Panc1 (cell line): ENCODE measurements at regions not wholly inside any gene's neighbourhood (a gene's known extent, or its start where the extent isn't known, plus 50 kb on each side); places are given as distances from the start of the nearest gene placed in this dataset.

Experiments used
- ATAC-seq: fragments of 200-7000 bp; cut with Tn5 transposase; 2 replicates; pipeline ENCODE4 v1.9.1; 2020; ENCODE audit warnings: mild to moderate bottlenecking, moderate library complexity
- BruUV-seq: library from RNA; stranded (reverse); fragments of 400-500 nt; replicated peaks from 2 replicates; lab custom pipeline; 2021; lab: Mats Ljungman, UMichigan
- CTCF ChIA-PET: fragments of 300-600 bp; sonication (Branson Sonifier 250); formaldehyde crosslinking; loops from one replicate; lab custom pipeline; 2022; ENCODE audit warnings: antibody characterized with exemption; lab: Charles Lee
- POLR2A ChIA-PET: fragments of 300-600 bp; sonication (Branson Sonifier 250); formaldehyde crosslinking; loops from one replicate; lab custom pipeline; 2022; ENCODE audit warnings: antibody characterized with exemption; lab: Charles Lee
- DNase-seq: peaks from one replicate; pipeline ENCODE4 v3.0.0-alpha.2; 2010; ENCODE audit warnings: low read depth, low spot score
- H3K27ac ChIP-seq: 2 replicates; pipeline ENCODE4 v1.5.1; 2011; ENCODE audit warnings: mild to moderate bottlenecking, low read length, inconsistent platforms
- H3K27me3 ChIP-seq: fragments of 200-500 bp; sonication (Bioruptor generic); 2 replicates; pipeline ENCODE4 v1.6.0; 2014; ENCODE audit warnings: low read length, inconsistent platforms; ENCODE audit not compliant: control insufficient read depth, insufficient read depth
- H3K36me3 ChIP-seq: fragments of 200-500 bp; sonication (Bioruptor generic); 2 replicates; pipeline ENCODE4 v1.5.1; 2014; ENCODE audit warnings: inconsistent platforms, mild to moderate bottlenecking, low read length, moderate library complexity; ENCODE audit not compliant: control insufficient read depth, insufficient read depth
- H3K4me1 ChIP-seq: 2 replicates; pipeline ENCODE4 v1.5.1; 2011; ENCODE audit warnings: inconsistent platforms, mild to moderate bottlenecking, low read length, moderate library complexity; ENCODE audit not compliant: control insufficient read depth, insufficient read depth
- H3K4me3 ChIP-seq, 2 experiments: 2 replicates each; pipeline ENCODE4 v1.5.1; 2011 to 2012; ENCODE audit warnings: low read depth in 2 of 2, low read length in 2 of 2, mild to moderate bottlenecking in 2 of 2, inconsistent platforms in 1 of 2, moderate library complexity in 1 of 2
- H3K9me3 ChIP-seq: fragments of 200-500 bp; sonication (Bioruptor generic); 2 replicates; pipeline ENCODE4 v1.5.1; 2014; ENCODE audit warnings: low read depth, mild to moderate bottlenecking, inconsistent platforms, low read length, moderate library complexity; ENCODE audit not compliant: control insufficient read depth, insufficient read depth
- POLR2AphosphoS5 ChIP-seq: IDR thresholded peaks from 2 replicates; pipeline ENCODE4 v1.6.1; 2012; ENCODE audit warnings: mild to moderate bottlenecking, low read depth, low read length, moderate library complexity
- SIN3A ChIP-seq: IDR thresholded peaks from 2 replicates; pipeline ENCODE4 v1.6.1; 2012; ENCODE audit warnings: low read depth, mild to moderate bottlenecking, low read length, moderate library complexity, borderline replicate concordance; ENCODE audit not compliant: insufficient read depth
- TCF7L2 ChIP-seq: IDR thresholded peaks from 2 replicates; pipeline ENCODE4 v1.6.1; 2011; ENCODE audit warnings: mild to moderate bottlenecking, low read depth, low read length, inconsistent platforms
- in situ Hi-C: cut with HindIII; loops from 2 replicates; pipeline ENCODE4 v1.10.0; 2016; ENCODE audit warnings: low sequenced_read_pairs, low pct_unique_long_range_greater_than_20kb
- intact Hi-C: fragments of 100-400 bp; cut with micrococcal nuclease; formaldehyde crosslinking; loops from one replicate; pipeline ENCODE4 v1.10.0; 2022; ENCODE audit not compliant: unreplicated experiment
- TF ChIP-seq, protein P1 (sequence below), 2 experiments: IDR thresholded peaks; 2 replicates each; pipeline ENCODE4 v1.6.1; 2011 to 2012; ENCODE audit warnings: low read depth in 2 of 2, control low read depth in 1 of 2, low read length in 1 of 2, mild to moderate bottlenecking in 1 of 2, moderate library complexity in 1 of 2; ENCODE audit not compliant: insufficient read depth in 1 of 2
- TF ChIP-seq, protein P2 (sequence below): fragments of 450-650 bp; IDR thresholded peaks from 2 replicates; pipeline ENCODE4 v1.5.1; 2017; ENCODE audit warnings: mild to moderate bottlenecking

DNA sequence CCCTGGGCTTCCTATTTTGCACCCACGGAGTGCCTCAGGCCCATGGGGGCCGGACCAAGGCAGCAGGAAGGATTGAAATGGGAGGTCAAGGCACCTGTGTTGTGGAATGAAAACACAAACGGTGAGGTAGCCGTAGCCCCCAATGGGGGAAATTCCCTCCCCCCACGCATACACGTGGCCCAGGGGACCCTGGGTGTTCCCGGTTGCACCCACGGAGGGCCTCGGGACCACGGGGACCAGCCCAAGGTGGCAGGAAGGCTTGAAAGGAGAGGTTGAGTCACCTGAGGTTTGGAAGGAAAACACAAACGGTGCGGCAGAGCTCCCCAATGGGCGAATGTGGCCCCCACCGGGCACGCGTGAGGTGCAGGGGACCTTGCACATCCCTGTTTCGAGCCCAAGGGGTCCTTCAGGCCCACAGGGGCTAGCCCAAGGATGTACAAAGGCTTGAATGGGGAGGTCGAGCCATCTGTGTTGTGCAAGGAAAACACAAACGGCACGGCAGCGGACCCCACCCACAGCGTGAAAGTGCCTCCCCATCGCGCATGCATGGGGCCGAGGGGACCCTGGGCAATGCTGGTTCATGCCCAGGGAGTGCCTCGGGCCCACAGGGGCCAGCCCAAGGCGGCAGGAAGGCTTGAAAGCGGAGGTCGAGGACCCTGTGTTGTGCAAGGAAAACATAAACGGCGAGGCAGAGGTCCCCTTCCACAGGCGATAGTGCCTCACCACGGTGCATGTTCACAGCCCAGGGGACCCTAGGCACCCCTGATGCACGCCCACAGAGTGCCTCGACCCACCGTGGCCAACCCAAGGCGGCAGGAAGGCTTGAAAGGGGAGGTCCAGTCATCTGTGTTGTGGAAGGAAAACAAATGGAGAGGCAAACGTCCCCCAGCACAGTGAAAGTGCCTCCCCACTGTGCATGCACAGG, 376.7 kb downstream of the ALG10 start:
- TF ChIP-seq, protein P1, sequence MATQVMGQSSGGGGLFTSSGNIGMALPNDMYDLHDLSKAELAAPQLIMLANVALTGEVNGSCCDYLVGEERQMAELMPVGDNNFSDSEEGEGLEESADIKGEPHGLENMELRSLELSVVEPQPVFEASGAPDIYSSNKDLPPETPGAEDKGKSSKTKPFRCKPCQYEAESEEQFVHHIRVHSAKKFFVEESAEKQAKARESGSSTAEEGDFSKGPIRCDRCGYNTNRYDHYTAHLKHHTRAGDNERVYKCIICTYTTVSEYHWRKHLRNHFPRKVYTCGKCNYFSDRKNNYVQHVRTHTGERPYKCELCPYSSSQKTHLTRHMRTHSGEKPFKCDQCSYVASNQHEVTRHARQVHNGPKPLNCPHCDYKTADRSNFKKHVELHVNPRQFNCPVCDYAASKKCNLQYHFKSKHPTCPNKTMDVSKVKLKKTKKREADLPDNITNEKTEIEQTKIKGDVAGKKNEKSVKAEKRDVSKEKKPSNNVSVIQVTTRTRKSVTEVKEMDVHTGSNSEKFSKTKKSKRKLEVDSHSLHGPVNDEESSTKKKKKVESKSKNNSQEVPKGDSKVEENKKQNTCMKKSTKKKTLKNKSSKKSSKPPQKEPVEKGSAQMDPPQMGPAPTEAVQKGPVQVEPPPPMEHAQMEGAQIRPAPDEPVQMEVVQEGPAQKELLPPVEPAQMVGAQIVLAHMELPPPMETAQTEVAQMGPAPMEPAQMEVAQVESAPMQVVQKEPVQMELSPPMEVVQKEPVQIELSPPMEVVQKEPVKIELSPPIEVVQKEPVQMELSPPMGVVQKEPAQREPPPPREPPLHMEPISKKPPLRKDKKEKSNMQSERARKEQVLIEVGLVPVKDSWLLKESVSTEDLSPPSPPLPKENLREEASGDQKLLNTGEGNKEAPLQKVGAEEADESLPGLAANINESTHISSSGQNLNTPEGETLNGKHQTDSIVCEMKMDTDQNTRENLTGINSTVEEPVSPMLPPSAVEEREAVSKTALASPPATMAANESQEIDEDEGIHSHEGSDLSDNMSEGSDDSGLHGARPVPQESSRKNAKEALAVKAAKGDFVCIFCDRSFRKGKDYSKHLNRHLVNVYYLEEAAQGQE (IDR thresholded peaks at IDR 0.05; ENCODE audit: insufficient read depth in 1 of 2, low read depth in 2 of 2, low read length in 1 of 2) = no peak
- TF ChIP-seq POLR2AphosphoS5 (no peak), TCF7L2 (no peak), SIN3A (no peak)
- TF ChIP-seq, protein P2, sequence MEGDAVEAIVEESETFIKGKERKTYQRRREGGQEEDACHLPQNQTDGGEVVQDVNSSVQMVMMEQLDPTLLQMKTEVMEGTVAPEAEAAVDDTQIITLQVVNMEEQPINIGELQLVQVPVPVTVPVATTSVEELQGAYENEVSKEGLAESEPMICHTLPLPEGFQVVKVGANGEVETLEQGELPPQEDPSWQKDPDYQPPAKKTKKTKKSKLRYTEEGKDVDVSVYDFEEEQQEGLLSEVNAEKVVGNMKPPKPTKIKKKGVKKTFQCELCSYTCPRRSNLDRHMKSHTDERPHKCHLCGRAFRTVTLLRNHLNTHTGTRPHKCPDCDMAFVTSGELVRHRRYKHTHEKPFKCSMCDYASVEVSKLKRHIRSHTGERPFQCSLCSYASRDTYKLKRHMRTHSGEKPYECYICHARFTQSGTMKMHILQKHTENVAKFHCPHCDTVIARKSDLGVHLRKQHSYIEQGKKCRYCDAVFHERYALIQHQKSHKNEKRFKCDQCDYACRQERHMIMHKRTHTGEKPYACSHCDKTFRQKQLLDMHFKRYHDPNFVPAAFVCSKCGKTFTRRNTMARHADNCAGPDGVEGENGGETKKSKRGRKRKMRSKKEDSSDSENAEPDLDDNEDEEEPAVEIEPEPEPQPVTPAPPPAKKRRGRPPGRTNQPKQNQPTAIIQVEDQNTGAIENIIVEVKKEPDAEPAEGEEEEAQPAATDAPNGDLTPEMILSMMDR = no peak
- H3K4me3 ChIP-seq = no peak overlapping the region
- H3K4me1 ChIP-seq = no peaks in the 10 kb centered on the region
- no TSS peak for BruUV-seq
- H3K27me3 ChIP-seq = peaks cover 35% of the 10 kb centered on the region; the same call in 1 of the 2 replicates
- intact Hi-C loops (no loop called here), in situ Hi-C loops (no loop called here)
- DNase-seq (no peak), ATAC-seq (no peak)
- CTCF ChIA-PET = no interaction called here
- POLR2A ChIA-PET = no interaction called here
- H3K36me3 ChIP-seq = no peaks in the 10 kb centered on the region
- no peak overlapping the region for H3K27ac ChIP-seq
- H3K9me3 ChIP-seq = no peaks in the 10 kb centered on the region

DNA sequence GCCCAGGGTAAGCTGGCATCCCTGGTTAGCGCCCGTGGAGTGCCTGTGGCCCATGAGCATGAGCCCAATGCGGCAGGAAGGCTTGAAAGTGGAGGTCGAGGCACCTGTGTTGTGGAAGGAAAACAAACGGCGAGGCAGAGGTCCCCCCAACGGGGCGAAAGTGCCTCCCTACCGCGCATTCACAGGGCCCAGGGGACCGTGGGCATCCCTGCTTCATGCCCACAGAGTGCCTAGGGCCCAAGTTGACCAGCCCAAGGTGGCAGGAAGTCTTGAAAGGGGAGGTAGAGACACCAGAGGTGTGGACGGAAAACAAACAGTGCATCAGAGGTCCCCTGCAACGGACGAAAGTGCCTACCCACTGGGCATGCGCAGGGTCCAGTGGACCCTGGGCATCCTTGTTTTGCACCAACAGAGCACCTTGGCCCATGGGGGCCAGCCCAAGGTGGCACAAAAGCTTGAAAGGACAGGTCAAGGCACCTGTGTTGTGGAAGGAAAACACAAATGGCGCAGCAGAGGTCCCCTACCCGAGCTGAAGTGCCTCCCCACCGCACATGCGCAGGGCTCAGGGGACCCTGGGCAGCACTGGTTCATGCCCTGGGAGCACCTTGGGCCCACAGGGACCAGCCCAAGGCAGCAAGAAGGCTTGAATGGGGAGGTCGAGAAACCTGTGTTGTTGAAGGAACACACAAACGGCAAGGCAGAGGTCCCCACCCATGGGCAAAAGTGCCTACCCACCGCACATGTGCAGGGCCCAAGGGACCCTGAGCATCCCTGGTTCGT, 377.5 kb downstream of the ALG10 start:
- no TSS peak for BruUV-seq
- no peaks in the 10 kb centered on the region for H3K4me1 ChIP-seq
- H3K27ac ChIP-seq = no peak overlapping the region
- intact Hi-C loops (loop anchor here (10.0 kb wide), 1 partner anchor 225 kb away; no protein-coding TSS in a partner anchor), in situ Hi-C loops (no loop called here)
- CTCF ChIA-PET = no interaction called here
- POLR2A ChIA-PET = no interaction called here
- TF ChIP-seq, protein P2 = no peak
- no peak for TF ChIP-seq POLR2AphosphoS5
- TF ChIP-seq, protein P1 (IDR thresholded peaks at IDR 0.05; ENCODE audit: insufficient read depth in 1 of 2, low read depth in 2 of 2, low read length in 1 of 2) = no peak
- TF ChIP-seq SIN3A = no peak
- no peak for TF ChIP-seq TCF7L2
- DNase-seq = no peak
- H3K27me3 ChIP-seq = peaks cover 28% of the 10 kb centered on the region; the same call in 1 of the 2 replicates
- ATAC-seq = no peak
- no peak overlapping the region for H3K4me3 ChIP-seq
- H3K36me3 ChIP-seq = no peaks in the 10 kb centered on the region
- no peaks in the 10 kb centered on the region for H3K9me3 ChIP-seq
